B cell (primary cell): ENCODE measurements at regions not wholly inside any gene's neighbourhood (a gene's known extent, or its start where the extent isn't known, plus 50 kb on each side); places are given as distances from the start of the nearest gene placed in this dataset.

Experiments used
- CTCF ChIP-seq: fragments of 200-600 bp; IDR thresholded peaks from one replicate; pipeline ENCODE4 v1.8.0; 2022; ENCODE audit warnings: antibody characterized with exemption, mild to moderate bottlenecking
- EZH2 ChIP-seq: IDR thresholded peaks from 2 replicates; pipeline ENCODE4 v1.6.1; 2012; ENCODE audit warnings: borderline replicate concordance, low read depth, mild to moderate bottlenecking, moderate library complexity, low read length; ENCODE audit not compliant: insufficient read depth, poor library complexity, severe bottlenecking

GRCh38 chr12:131616738-131617137, 94.2 kb upstream of the SFSWAP start:
- TF ChIP-seq CTCF (no peak), EZH2 (no peak)
